ENCODE measurements at regions not wholly inside any gene's neighbourhood (a gene's known extent, or its start where the extent isn't known, plus 50 kb on each side); places are given as distances from the start of the nearest gene placed in this dataset.

DNA sequence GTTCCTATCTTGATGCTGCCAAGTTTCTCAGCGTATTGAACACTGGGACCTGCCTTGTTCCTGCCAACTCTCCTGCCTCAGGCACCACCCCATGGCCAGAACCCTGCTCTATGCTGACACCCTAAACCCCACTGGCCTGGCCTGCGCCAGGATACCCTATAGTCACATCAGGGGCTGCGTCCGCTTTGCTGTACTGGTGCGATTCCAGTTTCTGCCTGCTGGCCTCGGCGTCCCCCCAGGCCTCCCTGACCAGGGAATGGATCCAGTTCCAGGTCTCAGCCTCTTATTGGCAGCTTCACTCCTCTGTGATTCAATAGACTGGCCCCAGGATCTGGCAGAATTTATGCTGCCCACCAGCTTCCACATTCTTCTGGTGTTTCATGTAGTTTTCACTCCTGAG is 55.0 kb downstream of the GPR6 start:
- TF ChIP-seq, protein P1, sequence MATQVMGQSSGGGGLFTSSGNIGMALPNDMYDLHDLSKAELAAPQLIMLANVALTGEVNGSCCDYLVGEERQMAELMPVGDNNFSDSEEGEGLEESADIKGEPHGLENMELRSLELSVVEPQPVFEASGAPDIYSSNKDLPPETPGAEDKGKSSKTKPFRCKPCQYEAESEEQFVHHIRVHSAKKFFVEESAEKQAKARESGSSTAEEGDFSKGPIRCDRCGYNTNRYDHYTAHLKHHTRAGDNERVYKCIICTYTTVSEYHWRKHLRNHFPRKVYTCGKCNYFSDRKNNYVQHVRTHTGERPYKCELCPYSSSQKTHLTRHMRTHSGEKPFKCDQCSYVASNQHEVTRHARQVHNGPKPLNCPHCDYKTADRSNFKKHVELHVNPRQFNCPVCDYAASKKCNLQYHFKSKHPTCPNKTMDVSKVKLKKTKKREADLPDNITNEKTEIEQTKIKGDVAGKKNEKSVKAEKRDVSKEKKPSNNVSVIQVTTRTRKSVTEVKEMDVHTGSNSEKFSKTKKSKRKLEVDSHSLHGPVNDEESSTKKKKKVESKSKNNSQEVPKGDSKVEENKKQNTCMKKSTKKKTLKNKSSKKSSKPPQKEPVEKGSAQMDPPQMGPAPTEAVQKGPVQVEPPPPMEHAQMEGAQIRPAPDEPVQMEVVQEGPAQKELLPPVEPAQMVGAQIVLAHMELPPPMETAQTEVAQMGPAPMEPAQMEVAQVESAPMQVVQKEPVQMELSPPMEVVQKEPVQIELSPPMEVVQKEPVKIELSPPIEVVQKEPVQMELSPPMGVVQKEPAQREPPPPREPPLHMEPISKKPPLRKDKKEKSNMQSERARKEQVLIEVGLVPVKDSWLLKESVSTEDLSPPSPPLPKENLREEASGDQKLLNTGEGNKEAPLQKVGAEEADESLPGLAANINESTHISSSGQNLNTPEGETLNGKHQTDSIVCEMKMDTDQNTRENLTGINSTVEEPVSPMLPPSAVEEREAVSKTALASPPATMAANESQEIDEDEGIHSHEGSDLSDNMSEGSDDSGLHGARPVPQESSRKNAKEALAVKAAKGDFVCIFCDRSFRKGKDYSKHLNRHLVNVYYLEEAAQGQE (IDR thresholded peaks at IDR 0.05; ENCODE audit: insufficient read depth in 1 of 2, low read depth in 2 of 2, low read length in 2 of 2): no peak
- TF ChIP-seq TAF1 (IDR thresholded peaks at IDR 0.05; ENCODE audit: borderline replicate concordance, insufficient read depth, low read length): no peak
- no peak for TF ChIP-seq POLR2AphosphoS5 (IDR thresholded peaks at IDR 0.05; ENCODE audit: low read depth, low read length)

DNA sequence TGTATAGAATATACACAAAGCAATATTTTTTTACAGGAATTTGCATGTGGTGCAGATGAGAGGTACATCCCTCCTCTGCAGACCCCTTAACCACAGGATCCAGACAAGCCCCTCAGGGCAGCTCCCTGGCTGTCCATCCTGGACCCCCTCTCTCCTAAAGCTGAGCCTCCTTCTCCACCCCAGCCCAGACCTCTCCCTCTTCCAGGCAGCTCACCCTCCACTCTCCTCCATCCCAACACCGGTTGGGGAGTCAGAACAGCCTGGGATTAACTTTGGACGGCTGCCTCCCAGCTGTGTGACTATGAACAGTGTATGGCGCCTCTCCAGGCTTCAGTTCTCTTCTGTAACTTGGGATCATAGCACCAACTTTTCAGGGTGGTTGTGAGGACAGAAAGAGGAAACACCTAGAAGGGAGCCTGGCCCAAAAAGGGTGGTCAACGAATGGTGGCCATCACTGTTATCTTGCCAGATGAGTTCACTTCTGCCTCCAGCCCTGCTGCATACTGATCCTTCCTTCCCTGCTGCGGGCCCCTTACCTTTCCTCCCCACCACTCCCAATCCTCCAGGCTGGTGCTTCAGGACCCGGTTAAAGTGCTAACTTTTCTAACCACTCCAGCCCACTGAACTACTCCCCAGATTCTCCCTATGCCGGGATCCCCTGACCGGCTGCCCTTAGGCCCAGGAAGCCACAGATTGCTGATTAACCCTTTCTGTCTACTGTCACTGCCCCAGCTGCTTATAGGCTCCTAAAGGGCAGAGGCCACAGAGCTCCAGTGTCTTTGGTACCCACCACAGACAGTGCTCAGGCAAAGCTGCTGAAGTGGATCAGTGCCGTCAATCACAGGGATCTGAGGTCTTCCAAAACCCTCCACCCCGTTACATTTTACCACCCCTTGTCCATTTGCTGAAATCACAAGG is 55.9 kb downstream of the GPR6 start:
- TF ChIP-seq, protein P1 (IDR thresholded peaks at IDR 0.05; ENCODE audit: insufficient read depth in 1 of 2, low read depth in 2 of 2, low read length in 2 of 2): no peak
- TF ChIP-seq SIN3A (IDR thresholded peaks at IDR 0.05; ENCODE audit: borderline replicate concordance, insufficient read depth, low read length) (no peak), TAF1 (IDR thresholded peaks at IDR 0.05; ENCODE audit: borderline replicate concordance, insufficient read depth, low read length) (no peak), FOXP2 (optimal IDR thresholded peaks at IDR 0.05; ENCODE audit: borderline replicate concordance, extremely low read depth, extremely low read length, insufficient read depth) (no peak), POLR2AphosphoS5 (IDR thresholded peaks at IDR 0.05; ENCODE audit: low read depth, low read length) (no peak)

DNA sequence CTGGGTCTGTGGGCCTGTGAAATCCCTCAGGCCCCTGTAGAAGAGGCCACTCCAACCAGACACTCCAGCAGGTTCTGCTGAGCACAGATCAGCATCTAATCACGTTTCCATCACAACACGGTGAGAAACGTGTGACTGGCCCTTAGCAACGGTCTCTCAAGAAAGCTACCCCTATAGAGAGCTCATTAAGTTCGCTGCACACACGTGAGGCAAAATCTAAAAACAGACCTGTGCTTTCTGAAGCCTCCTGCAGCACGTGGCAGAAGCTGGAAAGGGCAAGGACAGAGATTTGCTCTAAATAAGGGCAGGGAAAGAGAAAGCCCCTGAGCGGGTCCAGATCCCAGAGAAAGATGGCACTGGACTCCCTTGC is 56.5 kb downstream of the GPR6 start:
- no peak for TF ChIP-seq POLR2AphosphoS5 (IDR thresholded peaks at IDR 0.05; ENCODE audit: low read depth, low read length)
- TF ChIP-seq, protein P1 (IDR thresholded peaks at IDR 0.05; ENCODE audit: insufficient read depth in 1 of 2, low read depth in 2 of 2, low read length in 2 of 2): no peak
- TF ChIP-seq TAF1 (IDR thresholded peaks at IDR 0.05; ENCODE audit: borderline replicate concordance, insufficient read depth, low read length): no peak
- no peak for TF ChIP-seq SIN3A (IDR thresholded peaks at IDR 0.05; ENCODE audit: borderline replicate concordance, insufficient read depth, low read length)
- no peak for TF ChIP-seq FOXP2 (optimal IDR thresholded peaks at IDR 0.05; ENCODE audit: borderline replicate concordance, extremely low read depth, extremely low read length, insufficient read depth)

DNA sequence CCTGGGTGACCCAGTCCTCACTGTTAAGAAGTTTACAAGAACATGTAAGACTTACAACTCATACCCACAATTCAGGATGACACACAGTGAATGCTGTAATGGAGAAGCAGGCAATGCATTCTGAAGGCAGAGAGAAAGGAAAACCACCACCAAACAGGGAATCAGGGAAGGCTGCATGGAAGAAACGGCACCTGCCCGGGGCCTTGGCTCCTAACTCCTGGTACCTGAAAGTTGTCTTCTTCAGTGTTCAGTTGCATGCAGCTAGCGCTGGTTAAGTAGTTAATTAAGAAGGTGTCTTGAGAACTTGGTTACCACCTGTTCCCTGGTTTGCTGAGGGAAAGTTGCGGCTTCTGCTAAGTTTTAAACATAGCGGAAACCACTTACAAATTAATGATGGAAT is 57.2 kb downstream of the GPR6 start:
- no peak for TF ChIP-seq TAF1 (IDR thresholded peaks at IDR 0.05; ENCODE audit: borderline replicate concordance, insufficient read depth, low read length)
- TF ChIP-seq FOXP2 (optimal IDR thresholded peaks at IDR 0.05; ENCODE audit: borderline replicate concordance, extremely low read depth, extremely low read length, insufficient read depth): no peak

DNA sequence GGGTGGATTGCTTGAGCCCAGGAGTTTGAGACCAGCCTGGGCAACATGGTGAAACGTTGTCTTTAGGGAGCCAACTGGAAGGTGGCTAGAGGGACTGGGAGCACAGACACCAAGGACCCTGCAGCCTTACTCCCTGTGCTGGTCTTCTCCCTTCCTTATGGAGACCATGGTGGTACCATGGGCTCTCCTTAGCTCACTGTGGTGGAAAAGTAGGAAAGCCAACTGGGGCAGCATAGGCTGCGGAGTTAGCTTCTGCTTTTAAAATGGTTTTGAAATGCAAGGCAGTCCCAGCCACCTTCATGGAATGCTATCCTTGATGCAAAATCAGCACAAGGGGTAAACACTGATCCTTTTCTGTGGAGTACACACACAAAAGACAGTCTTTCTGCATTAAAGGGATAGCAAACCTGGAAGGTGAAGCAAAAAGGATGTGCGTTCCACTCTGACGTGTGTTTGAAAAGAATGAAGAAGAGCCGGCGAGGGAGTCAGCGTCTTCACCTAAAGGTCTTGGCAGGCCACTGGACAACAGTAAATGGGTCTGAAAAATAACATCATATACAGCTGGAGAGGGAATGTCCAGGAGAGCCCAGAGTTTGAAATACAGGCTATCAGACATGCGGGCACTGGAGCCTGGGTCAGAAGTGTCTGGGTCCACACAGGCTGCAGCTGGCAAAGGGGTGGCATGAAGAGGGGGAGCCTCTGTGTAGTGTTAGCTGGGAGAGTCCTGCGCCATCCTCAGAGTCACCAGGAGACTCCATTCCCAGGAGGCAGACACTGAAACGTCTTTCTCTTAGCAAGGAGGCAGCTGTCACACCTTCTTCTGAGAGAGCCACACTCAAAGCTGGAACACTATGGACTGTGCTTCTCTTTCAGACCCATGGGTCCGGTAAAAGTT is 58.5 kb downstream of the GPR6 start:
- TF ChIP-seq POLR2AphosphoS5 (IDR thresholded peaks at IDR 0.05; ENCODE audit: low read depth, low read length) (no peak), SIN3A (IDR thresholded peaks at IDR 0.05; ENCODE audit: borderline replicate concordance, insufficient read depth, low read length) (no peak), TAF1 (IDR thresholded peaks at IDR 0.05; ENCODE audit: borderline replicate concordance, insufficient read depth, low read length) (no peak), FOXP2 (optimal IDR thresholded peaks at IDR 0.05; ENCODE audit: borderline replicate concordance, extremely low read depth, extremely low read length, insufficient read depth) (no peak)
- TF ChIP-seq, protein P1 (IDR thresholded peaks at IDR 0.05; ENCODE audit: insufficient read depth in 1 of 2, low read depth in 2 of 2, low read length in 2 of 2): no peak
